ENCODE measurements at regions not wholly inside any gene's neighbourhood (a gene's known extent, or its start where the extent isn't known, plus 50 kb on each side); places are given as distances from the start of the nearest gene placed in this dataset.

DNA sequence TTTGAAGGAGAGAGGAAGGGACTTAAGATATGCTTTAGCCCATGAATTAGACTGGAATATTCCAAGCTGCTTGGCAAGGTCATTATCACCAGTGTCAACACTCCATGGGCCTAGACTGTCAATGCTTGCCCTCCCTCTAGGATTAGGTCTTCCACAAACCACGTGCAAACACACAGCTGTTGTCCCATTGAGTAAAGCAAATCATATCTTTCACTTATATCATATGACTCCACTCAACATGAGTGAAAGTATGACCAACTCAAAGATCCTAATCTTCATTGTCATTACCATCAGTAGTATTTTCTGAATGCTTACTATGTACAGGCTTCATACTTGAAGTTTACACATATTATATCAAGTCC is 57.0 kb upstream of the GRAMD2B start:
- no peak for TF ChIP-seq POLR2A (IDR thresholded peaks at IDR 0.05)
- TF ChIP-seq, protein P1, sequence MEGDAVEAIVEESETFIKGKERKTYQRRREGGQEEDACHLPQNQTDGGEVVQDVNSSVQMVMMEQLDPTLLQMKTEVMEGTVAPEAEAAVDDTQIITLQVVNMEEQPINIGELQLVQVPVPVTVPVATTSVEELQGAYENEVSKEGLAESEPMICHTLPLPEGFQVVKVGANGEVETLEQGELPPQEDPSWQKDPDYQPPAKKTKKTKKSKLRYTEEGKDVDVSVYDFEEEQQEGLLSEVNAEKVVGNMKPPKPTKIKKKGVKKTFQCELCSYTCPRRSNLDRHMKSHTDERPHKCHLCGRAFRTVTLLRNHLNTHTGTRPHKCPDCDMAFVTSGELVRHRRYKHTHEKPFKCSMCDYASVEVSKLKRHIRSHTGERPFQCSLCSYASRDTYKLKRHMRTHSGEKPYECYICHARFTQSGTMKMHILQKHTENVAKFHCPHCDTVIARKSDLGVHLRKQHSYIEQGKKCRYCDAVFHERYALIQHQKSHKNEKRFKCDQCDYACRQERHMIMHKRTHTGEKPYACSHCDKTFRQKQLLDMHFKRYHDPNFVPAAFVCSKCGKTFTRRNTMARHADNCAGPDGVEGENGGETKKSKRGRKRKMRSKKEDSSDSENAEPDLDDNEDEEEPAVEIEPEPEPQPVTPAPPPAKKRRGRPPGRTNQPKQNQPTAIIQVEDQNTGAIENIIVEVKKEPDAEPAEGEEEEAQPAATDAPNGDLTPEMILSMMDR (IDR thresholded peaks at IDR 0.05 in 4 of 5, conservative IDR thresholded peaks at IDR 0.05 in 1 of 5) = no peak
- Histone ChIP-seq H3K27ac (no peak overlapping the region), H3K4me3 (no peak overlapping the region), H3K36me3 (no peaks in the 10 kb centered on the region), H3K9me3 (no peaks in the 10 kb centered on the region), H3K27me3 (no peaks in the 10 kb centered on the region), H3K4me1 (peaks cover 5 to 7% of the 10 kb centered on the region in 2 donors)
- DNase-seq = no peak
- in situ Hi-C loops (cut with MboI; ENCODE audit: low sequenced_read_pairs in 4 of 4) (no loop called here), intact Hi-C loops (cut with DNase I; ENCODE audit: low total_unique reads) (loop anchor here (10.0 kb wide), 1 partner anchor 49 kb away; no protein-coding TSS in a partner anchor)
- no peak for ATAC-seq

DNA sequence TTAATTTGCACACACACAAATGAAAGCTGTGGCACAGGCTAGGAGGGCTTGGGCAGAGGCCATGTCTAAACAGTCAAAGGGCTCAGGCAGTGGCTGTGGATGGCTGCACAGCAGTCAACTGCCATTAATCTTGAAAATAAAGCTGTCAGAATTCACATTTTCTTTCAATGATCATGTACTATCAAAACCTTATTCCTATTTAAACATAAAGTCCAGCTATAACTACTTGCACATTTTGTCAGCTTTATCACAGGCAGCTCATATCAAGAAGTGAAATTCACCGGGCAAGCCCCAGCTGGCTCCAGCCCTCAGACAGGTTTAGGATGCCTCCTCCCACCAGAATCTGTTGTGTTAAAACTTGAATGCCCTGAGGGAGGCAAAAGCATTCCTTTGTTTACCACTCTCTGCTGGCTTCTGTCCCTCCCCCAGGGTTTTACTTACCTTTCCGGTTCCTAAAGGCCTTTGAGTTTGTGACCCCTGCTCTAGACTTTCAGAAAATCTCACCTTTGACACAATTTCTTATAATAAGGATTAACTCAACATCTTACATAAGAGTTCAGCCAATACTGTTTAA is 54.9 kb upstream of the GRAMD2B start:
- intact Hi-C loops (cut with DNase I; ENCODE audit: low total_unique reads) = loop anchor here (10.0 kb wide), 1 partner anchor 46 kb away; no protein-coding TSS in a partner anchor
- Histone ChIP-seq H3K4me1 (peaks cover 3 to 6% of the 10 kb centered on the region in 2 donors), H3K27ac (no peak overlapping the region), H3K27me3 (no peaks in the 10 kb centered on the region), H3K9me3 (no peaks in the 10 kb centered on the region), H3K36me3 (no peaks in the 10 kb centered on the region), H3K4me3 (no peak overlapping the region)
- ATAC-seq = no peak
- in situ Hi-C loops (cut with MboI; ENCODE audit: low sequenced_read_pairs in 4 of 4) = no loop called here
- TF ChIP-seq, protein P1 (IDR thresholded peaks at IDR 0.05 in 4 of 5, conservative IDR thresholded peaks at IDR 0.05 in 1 of 5) = no peak
- no peak for TF ChIP-seq POLR2A (IDR thresholded peaks at IDR 0.05)
- DNase-seq = no peak

DNA sequence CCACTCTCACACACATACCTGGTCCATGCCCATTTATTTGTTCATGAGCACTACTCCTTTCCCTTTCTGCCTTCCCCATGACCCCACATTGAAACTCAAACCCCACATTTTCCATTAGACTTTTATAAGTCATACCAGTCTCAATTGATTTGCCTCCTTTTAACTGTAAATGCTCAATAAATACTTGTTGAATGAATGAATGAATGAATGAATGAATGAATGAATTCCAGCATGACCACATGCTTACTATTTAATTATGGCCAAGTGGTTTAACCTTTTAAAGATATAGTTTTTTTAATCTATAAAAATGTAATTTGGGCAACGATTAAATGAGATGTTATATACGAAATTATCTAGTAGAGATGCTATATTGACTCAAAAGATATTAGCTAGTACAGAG is 54.1 kb upstream of the GRAMD2B start:
- Histone ChIP-seq H3K36me3 (no peaks in the 10 kb centered on the region), H3K4me1 (no peaks in the 10 kb centered on the region), H3K9me3 (no peaks in the 10 kb centered on the region), H3K4me3 (no peak overlapping the region), H3K27ac (no peak overlapping the region), H3K27me3 (no peaks in the 10 kb centered on the region)
- intact Hi-C loops (cut with DNase I; ENCODE audit: low total_unique reads) = loop anchor here (10.0 kb wide), 1 partner anchor 46 kb away; no protein-coding TSS in a partner anchor
- DNase-seq (no peak), ATAC-seq (no peak)
- no peak for TF ChIP-seq POLR2A (IDR thresholded peaks at IDR 0.05)
- TF ChIP-seq, protein P1 (IDR thresholded peaks at IDR 0.05 in 4 of 5, conservative IDR thresholded peaks at IDR 0.05 in 1 of 5) = no peak
- in situ Hi-C loops (cut with MboI; ENCODE audit: low sequenced_read_pairs in 4 of 4) = no loop called here

DNA sequence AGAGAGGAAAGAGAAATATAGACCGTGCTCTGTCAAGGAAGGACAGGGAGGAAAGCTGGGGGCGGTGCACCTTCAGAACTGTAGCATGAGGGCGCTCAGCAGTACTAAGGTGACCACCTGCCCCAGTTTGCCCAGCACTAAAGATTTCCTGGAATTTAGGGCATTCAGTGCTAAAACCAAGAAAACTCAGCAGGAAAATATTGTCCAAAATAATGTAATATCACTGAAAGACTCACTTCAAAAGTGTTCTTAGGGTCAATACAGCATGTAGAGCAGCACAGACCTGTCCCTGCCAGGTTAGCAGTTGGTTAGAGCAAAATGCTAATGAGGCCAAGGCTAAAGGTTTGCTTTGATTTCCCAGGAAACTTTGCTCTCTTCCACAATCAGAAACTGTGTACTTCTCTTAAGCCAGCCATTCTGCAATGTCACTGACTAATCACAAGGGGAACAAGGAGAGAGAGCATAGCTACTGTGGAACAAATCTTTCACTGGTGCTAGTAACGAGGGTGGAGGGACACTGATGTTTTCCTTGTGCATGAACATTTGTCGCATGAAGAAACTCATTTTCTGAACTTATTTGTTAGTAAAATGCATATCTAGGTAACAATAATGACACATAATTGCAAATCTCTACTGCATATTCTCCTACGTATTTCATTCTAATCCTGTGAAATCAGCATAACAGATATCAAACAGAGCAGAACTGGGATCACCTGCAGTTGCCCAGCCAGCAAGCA is 53.0 kb upstream of the GRAMD2B start:
- in situ Hi-C loops (cut with MboI; ENCODE audit: low sequenced_read_pairs in 4 of 4) (no loop called here), intact Hi-C loops (cut with DNase I; ENCODE audit: low total_unique reads) (loop anchor here (10.0 kb wide), 1 partner anchor 45 kb away; no protein-coding TSS in a partner anchor)
- ATAC-seq = no peak
- Histone ChIP-seq H3K4me1 (no peaks in the 10 kb centered on the region), H3K27me3 (no peaks in the 10 kb centered on the region), H3K36me3 (no peaks in the 10 kb centered on the region), H3K4me3 (no peak overlapping the region), H3K27ac (no peak overlapping the region), H3K9me3 (no peaks in the 10 kb centered on the region)
- no peak for DNase-seq
- no peak for TF ChIP-seq POLR2A (IDR thresholded peaks at IDR 0.05)
- TF ChIP-seq, protein P1 (IDR thresholded peaks at IDR 0.05 in 4 of 5, conservative IDR thresholded peaks at IDR 0.05 in 1 of 5) = no peak

Measured in gastrocnemius medialis (tissue), 4 donors.